HUES6 (cell line): ENCODE measurements at regions not wholly inside any gene's neighbourhood (a gene's known extent, or its start where the extent isn't known, plus 50 kb on each side); places are given as distances from the start of the nearest gene placed in this dataset.

ENCODE experiments used
- H3K27ac ChIP-seq: 2 replicates; pipeline ENCODE4 v1.7.0; 2013; ENCODE audit warnings: low read depth, mild to moderate bottlenecking, low read length, inconsistent platforms
- H3K27me3 ChIP-seq: 2 replicates; pipeline ENCODE4 v1.6.1; 2013; ENCODE audit warnings: low read length; ENCODE audit not compliant: control insufficient read depth, insufficient read depth
- H3K36me3 ChIP-seq: 2 replicates; pipeline ENCODE4 v1.6.1; 2013; ENCODE audit warnings: low read length; ENCODE audit not compliant: control insufficient read depth, insufficient read depth
- H3K4me1 ChIP-seq: 2 replicates; pipeline ENCODE4 v1.6.1; 2013; ENCODE audit warnings: low read length; ENCODE audit not compliant: control insufficient read depth, insufficient read depth
- H3K4me3 ChIP-seq: 2 replicates; pipeline ENCODE4 v1.5.1; 2013; ENCODE audit warnings: low read depth, low read length
- H3K9ac ChIP-seq: one replicate; pipeline ENCODE4 v1.6.1; 2013; ENCODE audit warnings: mild to moderate bottlenecking, low read length
- H3K9me3 ChIP-seq: 2 replicates; pipeline ENCODE4 v1.6.1; 2013; ENCODE audit warnings: low read depth, low read length; ENCODE audit not compliant: control insufficient read depth, insufficient read depth

- H3K27me3 ChIP-seq = no peaks in the 10 kb centered on the region
- H3K9ac ChIP-seq = no peak overlapping the region
- H3K4me3 ChIP-seq = no peak overlapping the region
- no peaks in the 10 kb centered on the region for H3K4me1 ChIP-seq
- peaks cover 4% of the 10 kb centered on the region; the same call in 1 of the 2 replicates for H3K9me3 ChIP-seq
- H3K27ac ChIP-seq = no peak overlapping the region
- H3K36me3 ChIP-seq = no peaks in the 10 kb centered on the region
Observed at GRCh38 chr5:155332618-155333017, 319.1 kb downstream of the KIF4B start.

- H3K4me3 ChIP-seq = no peak overlapping the region
- H3K36me3 ChIP-seq = no peaks in the 10 kb centered on the region
- no peak overlapping the region for H3K9ac ChIP-seq
- no peaks in the 10 kb centered on the region for H3K9me3 ChIP-seq
- H3K27me3 ChIP-seq = no peaks in the 10 kb centered on the region
- H3K4me1 ChIP-seq = no peaks in the 10 kb centered on the region
- no peak overlapping the region for H3K27ac ChIP-seq
Observed at GRCh38 chr5:155342956-155343355, 329.4 kb downstream of the KIF4B start.

GRCh38 chr5:155343468-155343867, 329.9 kb downstream of the KIF4B start:
- Histone ChIP-seq H3K36me3 (no peaks in the 10 kb centered on the region), H3K27me3 (no peaks in the 10 kb centered on the region), H3K9ac (no peak overlapping the region), H3K4me1 (no peaks in the 10 kb centered on the region), H3K9me3 (no peaks in the 10 kb centered on the region), H3K27ac (no peak overlapping the region), H3K4me3 (no peak overlapping the region)

DNA sequence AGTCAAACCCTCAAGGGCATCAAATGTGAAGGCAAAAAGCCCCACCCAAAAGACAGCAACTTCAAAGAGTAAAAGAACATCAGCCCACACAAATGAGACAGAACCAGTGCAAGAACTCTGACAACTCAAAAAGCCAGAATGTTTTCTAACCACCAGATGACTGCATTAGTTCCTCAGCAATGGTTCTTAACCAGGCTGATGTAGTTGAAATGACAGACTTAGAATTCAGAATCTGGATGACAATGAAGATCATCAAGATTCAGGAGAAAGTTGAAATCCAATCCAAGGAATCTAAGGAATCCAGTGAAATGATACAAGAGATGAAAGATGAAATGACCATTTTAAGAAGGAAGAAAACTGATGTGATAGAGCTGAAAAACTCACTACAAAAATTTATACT, 339.7 kb downstream of the KIF4B start:
- no peak overlapping the region for H3K4me3 ChIP-seq
- H3K4me1 ChIP-seq = no peaks in the 10 kb centered on the region
- no peaks in the 10 kb centered on the region for H3K36me3 ChIP-seq

DNA sequence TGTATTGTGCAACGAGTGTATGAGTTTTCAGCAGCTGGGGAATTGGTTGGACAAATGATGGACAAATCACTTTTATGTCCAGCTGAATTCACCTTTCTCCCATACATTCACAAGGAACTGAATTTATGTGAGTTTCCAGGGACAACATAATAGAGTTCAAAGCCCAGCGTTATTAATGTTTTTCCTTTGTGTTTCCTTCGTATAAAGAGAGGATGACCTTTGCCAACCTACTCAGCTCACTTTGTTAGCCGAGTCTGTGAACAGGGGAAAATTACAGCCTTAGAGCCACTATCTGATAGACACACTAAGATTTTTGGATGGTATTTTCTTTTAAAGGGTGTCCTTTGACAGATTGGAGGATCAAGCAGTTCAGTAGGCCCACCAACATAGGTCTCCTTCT, 352.5 kb downstream of the KIF4B start:
- no peaks in the 10 kb centered on the region for H3K36me3 ChIP-seq
- no peak overlapping the region for H3K9ac ChIP-seq
- H3K27ac ChIP-seq = no peak overlapping the region
- no peaks in the 10 kb centered on the region for H3K4me1 ChIP-seq
- no peaks in the 10 kb centered on the region for H3K9me3 ChIP-seq
- H3K27me3 ChIP-seq = no peaks in the 10 kb centered on the region
- no peak overlapping the region for H3K4me3 ChIP-seq

More for the DNA sequence above, 339.7 kb downstream of the KIF4B start:
- no peak overlapping the region for H3K9ac ChIP-seq
- H3K27ac ChIP-seq = no peak overlapping the region
- no peaks in the 10 kb centered on the region for H3K27me3 ChIP-seq
- H3K9me3 ChIP-seq = 0 out of 2 replicates have a peak, but pooled peaks cover 6% of the 10 kb centered on the region

DNA sequence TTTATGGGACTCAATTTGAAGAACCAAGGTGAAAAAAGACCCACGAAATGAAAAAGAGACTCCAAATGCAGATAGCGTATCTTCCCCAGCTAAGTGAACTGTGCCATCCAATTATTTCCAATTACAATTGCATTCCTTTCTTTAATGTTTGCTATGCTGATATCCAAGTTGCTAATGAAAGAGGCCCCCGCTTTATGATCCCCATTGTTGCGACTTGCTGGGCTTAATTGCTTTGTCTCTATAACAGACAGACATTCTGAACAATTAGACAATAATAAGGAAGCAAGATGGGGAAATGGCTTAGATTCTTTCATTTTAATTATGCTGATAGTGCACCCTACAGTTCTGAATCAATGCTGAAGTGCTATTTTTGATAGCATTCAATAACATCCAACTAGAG, 354.3 kb downstream of the KIF4B start:
- no peaks in the 10 kb centered on the region for H3K27me3 ChIP-seq
- no peak overlapping the region for H3K4me3 ChIP-seq
- H3K4me1 ChIP-seq = no peaks in the 10 kb centered on the region
- H3K27ac ChIP-seq = no peak overlapping the region
- no peak overlapping the region for H3K9ac ChIP-seq
- no peaks in the 10 kb centered on the region for H3K36me3 ChIP-seq
- no peaks in the 10 kb centered on the region for H3K9me3 ChIP-seq

GRCh38 chr5:155368490-155368889, 354.9 kb downstream of the KIF4B start:
- H3K4me1 ChIP-seq = no peaks in the 10 kb centered on the region
- no peak overlapping the region for H3K27ac ChIP-seq
- no peaks in the 10 kb centered on the region for H3K27me3 ChIP-seq
- H3K4me3 ChIP-seq = no peak overlapping the region
- H3K9ac ChIP-seq = no peak overlapping the region
- H3K9me3 ChIP-seq = no peaks in the 10 kb centered on the region
- H3K36me3 ChIP-seq = no peaks in the 10 kb centered on the region

DNA sequence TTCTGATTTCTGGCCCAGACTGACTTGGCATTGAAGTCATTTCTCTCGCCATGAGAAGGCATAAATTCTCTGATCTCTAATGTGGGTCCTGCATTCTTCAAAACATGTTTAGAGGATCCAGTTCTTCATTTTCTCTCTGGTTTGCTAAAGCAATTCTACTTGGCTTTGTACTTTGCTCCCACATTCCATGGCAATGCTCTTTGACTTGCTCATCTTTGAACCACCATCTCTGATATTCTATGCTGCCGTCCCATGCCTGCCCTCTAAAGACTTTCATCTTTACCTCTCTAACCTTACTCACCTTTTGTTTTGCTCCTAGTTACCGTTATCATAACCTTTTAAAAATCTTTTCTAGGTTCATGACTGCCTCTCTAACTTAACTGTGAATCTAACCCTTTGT, 366.9 kb downstream of the KIF4B start:
- Histone ChIP-seq H3K9ac (no peak overlapping the region), H3K9me3 (no peaks in the 10 kb centered on the region; the same call in 1 of the 2 replicates), H3K4me3 (no peak overlapping the region), H3K27me3 (no peaks in the 10 kb centered on the region), H3K36me3 (no peaks in the 10 kb centered on the region), H3K27ac (no peak overlapping the region), H3K4me1 (peaks cover 3% of the 10 kb centered on the region; the same call in 1 of the 2 replicates)

GRCh38 chr5:155381654-155382053, 368.1 kb downstream of the KIF4B start:
- no peaks in the 10 kb centered on the region for H3K27me3 ChIP-seq
- no peaks in the 10 kb centered on the region for H3K36me3 ChIP-seq
- H3K27ac ChIP-seq = no peak overlapping the region
- H3K4me3 ChIP-seq = no peak overlapping the region
- H3K9ac ChIP-seq = no peak overlapping the region
- H3K9me3 ChIP-seq = no peaks in the 10 kb centered on the region; the same call in 1 of the 2 replicates
- H3K4me1 ChIP-seq = peaks cover 3% of the 10 kb centered on the region; the same call in 1 of the 2 replicates

GRCh38 chr5:155389498-155389897, 375.9 kb downstream of the KIF4B start:
- Histone ChIP-seq H3K9ac (no peak overlapping the region), H3K9me3 (no peaks in the 10 kb centered on the region)

DNA sequence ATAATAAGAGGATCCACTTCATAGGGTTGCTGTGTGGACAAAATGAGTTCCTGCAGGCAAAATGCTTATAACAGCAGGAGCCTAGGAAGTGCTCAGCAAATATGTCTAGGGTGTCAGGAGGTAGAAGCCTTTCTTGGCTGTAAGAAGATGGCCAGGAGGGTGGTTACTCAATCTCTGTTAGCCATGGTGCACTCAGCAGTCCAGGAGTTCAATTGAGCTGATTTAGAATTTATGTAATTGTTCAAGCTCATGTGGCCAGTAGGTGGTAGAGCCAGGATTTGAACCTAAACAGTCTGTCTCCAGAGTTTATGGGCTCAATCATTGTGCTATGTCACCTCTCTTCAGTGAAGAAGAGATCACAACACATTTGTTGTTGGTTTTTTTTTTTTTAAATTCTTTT, 381.2 kb downstream of the KIF4B start:
- H3K4me3 ChIP-seq = no peak overlapping the region
- H3K27ac ChIP-seq = no peak overlapping the region
- H3K4me1 ChIP-seq = no peaks in the 10 kb centered on the region
- H3K9me3 ChIP-seq = no peaks in the 10 kb centered on the region
- no peak overlapping the region for H3K9ac ChIP-seq
- H3K36me3 ChIP-seq = no peaks in the 10 kb centered on the region
- H3K27me3 ChIP-seq = no peaks in the 10 kb centered on the region

More at GRCh38 chr5:155389498-155389897, 375.9 kb downstream of the KIF4B start:
- H3K36me3 ChIP-seq = no peaks in the 10 kb centered on the region
- H3K4me1 ChIP-seq = no peaks in the 10 kb centered on the region
- H3K27me3 ChIP-seq = no peaks in the 10 kb centered on the region
- H3K27ac ChIP-seq = no peak overlapping the region
- H3K4me3 ChIP-seq = no peak overlapping the region
